ENCODE measurements at regions not wholly inside any gene's neighbourhood (a gene's known extent, or its start where the extent isn't known, plus 50 kb on each side); places are given as distances from the start of the nearest gene placed in this dataset.

DNA sequence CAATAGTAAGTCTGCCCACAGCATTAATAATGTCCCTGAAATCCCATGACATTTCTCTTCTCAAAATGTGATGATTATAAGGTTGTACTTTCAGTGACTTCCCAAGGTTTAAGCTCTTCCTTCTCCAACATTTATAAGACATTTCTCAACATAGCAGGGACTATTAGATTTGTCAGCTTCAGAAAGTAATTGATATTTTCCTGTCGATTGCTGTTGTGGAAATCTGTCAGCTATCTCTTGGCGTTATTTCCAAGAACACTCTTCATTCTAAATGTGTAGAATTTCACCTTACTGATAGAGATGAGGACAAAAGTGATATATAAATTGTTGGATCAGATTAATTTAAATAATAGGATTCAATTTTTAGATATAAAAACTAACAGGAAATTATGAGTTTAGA, 149.7 kb upstream of the IMPG1 start:
- H3K27ac ChIP-seq (ENCODE audit: low read depth in 1 of 2, low read length in 1 of 2) = no peak overlapping the region
- ATAC-seq (ENCODE audit: insufficient read depth, low FRiP score) (no peak), DNase-seq (no peak)
- no peaks in the 10 kb centered on the region for H3K9me3 ChIP-seq (ENCODE audit: control insufficient read depth in 4 of 4, insufficient read depth in 3 of 4, low read length in 3 of 4)
- no peak overlapping the region for H3K9ac ChIP-seq (ENCODE audit: insufficient read depth in 1 of 2, low read length in 2 of 2)
- no peaks in the 10 kb centered on the region for H3K36me3 ChIP-seq (ENCODE audit: control insufficient read depth in 4 of 4, insufficient read depth in 4 of 4, low read length in 4 of 4)
- no peak for TF ChIP-seq CTCF (IDR thresholded peaks at IDR 0.05; ENCODE audit: control extremely low read depth, extremely low read depth)
- H3K27me3 ChIP-seq (ENCODE audit: control insufficient read depth in 3 of 3, insufficient read depth in 3 of 3, low read length in 2 of 3) = no peaks in the 10 kb centered on the region
- peaks cover 0 to 8% (median 0%) of the 10 kb centered on the region in 5 donors for H3K4me1 ChIP-seq (ENCODE audit: control insufficient read depth in 5 of 5, insufficient read depth in 5 of 5, low read length in 5 of 5)
- H3K4me3 ChIP-seq = no peak overlapping the region
- WGBS, 2 donors = 76 to 82% methylated on average over 2 of the region's 2 CpGs

DNA sequence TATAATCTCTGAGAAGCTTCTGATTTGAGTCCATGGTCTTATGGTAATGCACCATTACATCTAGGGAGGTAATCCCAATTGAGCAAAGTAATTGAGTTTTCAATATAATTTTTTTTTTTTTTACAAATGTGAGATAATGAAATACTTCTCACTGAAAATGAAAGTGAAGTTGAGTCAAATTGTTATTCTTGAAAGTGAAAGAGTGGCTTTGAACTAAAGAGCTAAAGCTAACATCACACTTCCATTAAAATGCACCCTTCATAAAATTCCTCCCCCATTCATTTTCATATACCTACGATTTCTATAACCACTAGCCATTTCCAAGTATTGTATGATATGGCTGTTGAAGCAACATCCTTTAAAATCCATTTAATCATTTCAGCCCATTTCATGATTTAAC, 149.1 kb upstream of the IMPG1 start:
- ATAC-seq (ENCODE audit: insufficient read depth, low FRiP score) (no peak), DNase-seq (no peak)
- Histone ChIP-seq H3K36me3 (ENCODE audit: control insufficient read depth in 4 of 4, insufficient read depth in 4 of 4, low read length in 4 of 4) (no peaks in the 10 kb centered on the region), H3K9me3 (ENCODE audit: control insufficient read depth in 4 of 4, insufficient read depth in 3 of 4, low read length in 3 of 4) (no peaks in the 10 kb centered on the region), H3K4me1 (ENCODE audit: control insufficient read depth in 5 of 5, insufficient read depth in 5 of 5, low read length in 5 of 5) (peaks cover 0 to 8% (median 0%) of the 10 kb centered on the region in 5 donors), H3K4me3 (no peak overlapping the region), H3K27ac (ENCODE audit: low read depth in 1 of 2, low read length in 1 of 2) (no peak overlapping the region), H3K27me3 (ENCODE audit: control insufficient read depth in 3 of 3, insufficient read depth in 3 of 3, low read length in 2 of 3) (no peaks in the 10 kb centered on the region), H3K9ac (ENCODE audit: insufficient read depth in 1 of 2, low read length in 2 of 2) (no peak overlapping the region)
- WGBS, 2 donors = 70 to 82% methylated on average over 1 of the region's 1 CpG
- no peak for TF ChIP-seq CTCF (IDR thresholded peaks at IDR 0.05; ENCODE audit: control extremely low read depth, extremely low read depth)

GRCh38 chr6:76220805-76221204, 148.3 kb upstream of the IMPG1 start:
- 59 to 66% methylated on average over 3 of the region's 3 CpGs for WGBS, 2 donors
- ATAC-seq (ENCODE audit: insufficient read depth, low FRiP score) = no peak
- Histone ChIP-seq H3K27ac (ENCODE audit: low read depth in 1 of 2, low read length in 1 of 2) (no peak overlapping the region), H3K36me3 (ENCODE audit: control insufficient read depth in 4 of 4, insufficient read depth in 4 of 4, low read length in 4 of 4) (no peaks in the 10 kb centered on the region), H3K4me3 (no peak overlapping the region), H3K27me3 (ENCODE audit: control insufficient read depth in 3 of 3, insufficient read depth in 3 of 3, low read length in 2 of 3) (no peaks in the 10 kb centered on the region), H3K9me3 (ENCODE audit: control insufficient read depth in 4 of 4, insufficient read depth in 3 of 4, low read length in 3 of 4) (no peaks in the 10 kb centered on the region), H3K9ac (ENCODE audit: insufficient read depth in 1 of 2, low read length in 2 of 2) (no peak overlapping the region), H3K4me1 (ENCODE audit: control insufficient read depth in 5 of 5, insufficient read depth in 5 of 5, low read length in 5 of 5) (peaks cover 0 to 8% (median 0%) of the 10 kb centered on the region in 5 donors)
- DNase-seq = no peak
- no peak for TF ChIP-seq CTCF (IDR thresholded peaks at IDR 0.05; ENCODE audit: control extremely low read depth, extremely low read depth)

GRCh38 chr6:76217606-76218005, 145.1 kb upstream of the IMPG1 start:
- TF ChIP-seq CTCF (IDR thresholded peaks at IDR 0.05; ENCODE audit: control extremely low read depth, extremely low read depth) = no peak
- H3K4me1 ChIP-seq (ENCODE audit: control insufficient read depth in 5 of 5, insufficient read depth in 5 of 5, low read length in 5 of 5) = no peaks in the 10 kb centered on the region
- no peak for ATAC-seq (ENCODE audit: insufficient read depth, low FRiP score)
- WGBS, 2 donors = 89 to 90% methylated on average over 2 of the region's 2 CpGs
- no peak overlapping the region for H3K9ac ChIP-seq (ENCODE audit: insufficient read depth in 1 of 2, low read length in 2 of 2)
- H3K27me3 ChIP-seq (ENCODE audit: control insufficient read depth in 3 of 3, insufficient read depth in 3 of 3, low read length in 2 of 3) = no peaks in the 10 kb centered on the region
- H3K9me3 ChIP-seq (ENCODE audit: control insufficient read depth in 4 of 4, insufficient read depth in 3 of 4, low read length in 3 of 4) = no peaks in the 10 kb centered on the region
- no peaks in the 10 kb centered on the region for H3K36me3 ChIP-seq (ENCODE audit: control insufficient read depth in 4 of 4, insufficient read depth in 4 of 4, low read length in 4 of 4)
- H3K4me3 ChIP-seq = no peak overlapping the region
- H3K27ac ChIP-seq (ENCODE audit: low read depth in 1 of 2, low read length in 1 of 2) = no peak overlapping the region
- no peak for DNase-seq

All from lung (tissue), 11 donors.